ENCODE measurements at regions not wholly inside any gene's neighbourhood (a gene's known extent, or its start where the extent isn't known, plus 50 kb on each side); places are given as distances from the start of the nearest gene placed in this dataset.

GRCh38 chr1:69195136-69195535 is 372.6 kb upstream of the LRRC7 start:
- Histone ChIP-seq H3K27me3 (no peaks in the 10 kb centered on the region), H3K36me3 (no peaks in the 10 kb centered on the region), H3K4me1 (no peaks in the 10 kb centered on the region), H3K27ac (no peak overlapping the region), H3K4me3 (no peak overlapping the region), H3K9me3 (no peaks in the 10 kb centered on the region)
- intact Hi-C loops (cut with DNase I), result no loop called here
- no peak for TF ChIP-seq CTCF (IDR thresholded peaks at IDR 0.05)
- DNase-seq (ENCODE audit: low spot score in 2 of 2), result no peak

GRCh38 chr1:69196071-69196470 is 371.7 kb upstream of the LRRC7 start:
- no peak for DNase-seq (ENCODE audit: low spot score in 2 of 2)
- Histone ChIP-seq H3K27me3 (no peaks in the 10 kb centered on the region), H3K4me1 (no peaks in the 10 kb centered on the region), H3K4me3 (no peak overlapping the region), H3K9me3 (no peaks in the 10 kb centered on the region), H3K36me3 (no peaks in the 10 kb centered on the region), H3K27ac (no peak overlapping the region)
- intact Hi-C loops (cut with DNase I), result no loop called here
- no peak for TF ChIP-seq CTCF (IDR thresholded peaks at IDR 0.05)

GRCh38 chr1:69197816-69198215 is 369.9 kb upstream of the LRRC7 start:
- no peaks in the 10 kb centered on the region for H3K27me3 ChIP-seq
- H3K9me3 ChIP-seq, result no peaks in the 10 kb centered on the region
- no peak overlapping the region for H3K27ac ChIP-seq
- TF ChIP-seq CTCF (IDR thresholded peaks at IDR 0.05), result no peak
- no peak for DNase-seq (ENCODE audit: low spot score in 2 of 2)
- H3K4me1 ChIP-seq, result no peaks in the 10 kb centered on the region
- intact Hi-C loops (cut with DNase I), result no loop called here
- H3K36me3 ChIP-seq, result no peaks in the 10 kb centered on the region
- H3K4me3 ChIP-seq, result no peak overlapping the region

- Histone ChIP-seq H3K4me3 (no peak overlapping the region), H3K27me3 (no peaks in the 10 kb centered on the region), H3K9me3 (peaks cover 0 to 11% of the 10 kb centered on the region in 2 donors), H3K4me1 (no peaks in the 10 kb centered on the region), H3K36me3 (no peaks in the 10 kb centered on the region), H3K27ac (no peak overlapping the region)
- intact Hi-C loops (cut with DNase I), result no loop called here
- no peak for TF ChIP-seq CTCF (IDR thresholded peaks at IDR 0.05)
- DNase-seq (ENCODE audit: low spot score in 2 of 2), result no peak
These were observed 366.0 kb upstream of the LRRC7 start for GRCh38 chr1:69201716-69202115.

GRCh38 chr1:69203166-69203565 is 364.6 kb upstream of the LRRC7 start:
- intact Hi-C loops (cut with DNase I), result no loop called here
- Histone ChIP-seq H3K9me3 (peaks cover 0 to 11% of the 10 kb centered on the region in 2 donors), H3K4me3 (no peak overlapping the region), H3K27me3 (no peaks in the 10 kb centered on the region), H3K4me1 (no peaks in the 10 kb centered on the region), H3K27ac (no peak overlapping the region), H3K36me3 (no peaks in the 10 kb centered on the region)
- no peak for DNase-seq (ENCODE audit: low spot score in 2 of 2)
- TF ChIP-seq CTCF (IDR thresholded peaks at IDR 0.05), result no peak

- intact Hi-C loops (cut with DNase I), result no loop called here
These were observed 354.1 kb upstream of the LRRC7 start for GRCh38 chr1:69213644-69214043.

More at GRCh38 chr1:69213644-69214043, 354.1 kb upstream of the LRRC7 start:
- Histone ChIP-seq H3K9me3 (no peaks in the 10 kb centered on the region), H3K27ac (no peak overlapping the region), H3K4me1 (no peaks in the 10 kb centered on the region), H3K27me3 (no peaks in the 10 kb centered on the region), H3K4me3 (no peak overlapping the region), H3K36me3 (no peaks in the 10 kb centered on the region)
- TF ChIP-seq CTCF (IDR thresholded peaks at IDR 0.05), result no peak
- DNase-seq (ENCODE audit: low spot score in 2 of 2), result no peak

Data from ascending aorta (tissue), 2 donors.